ENCODE measurements at regions not wholly inside any gene's neighbourhood (a gene's known extent, or its start where the extent isn't known, plus 50 kb on each side); places are given as distances from the start of the nearest gene placed in this dataset.
"Not testable (repeated sequence)": the region's sequence is repeated elsewhere in the genome, so short reads cannot be mapped to it uniquely, and the experiment has no call there.

DNA sequence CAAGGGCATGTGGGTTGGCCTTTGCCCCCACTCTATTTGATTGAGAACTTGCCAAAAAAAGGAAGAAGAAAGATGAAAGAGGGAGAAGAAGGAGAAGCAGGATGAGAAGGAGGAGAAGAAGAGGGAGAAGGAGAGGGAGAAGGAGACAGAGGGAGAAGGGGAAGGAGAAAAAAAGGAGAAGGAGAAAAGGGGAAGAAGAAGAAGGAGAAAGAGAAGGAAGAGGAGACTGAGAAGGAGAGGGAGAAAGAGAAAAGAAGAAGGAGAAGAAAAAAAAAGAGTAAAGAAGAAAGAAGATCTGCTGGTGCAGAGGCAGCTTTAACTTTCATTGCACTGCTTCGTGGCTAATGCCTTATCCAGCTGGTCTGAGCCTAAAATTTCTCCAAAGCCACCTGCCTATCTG is 144.4 kb downstream of the ZNF22 start:
- not testable (repeated sequence) for H3K9ac ChIP-seq (ENCODE audit: low read depth, low read length, poor library complexity); H3K14ac ChIP-seq (ENCODE audit: low read length); H2AK5ac ChIP-seq (ENCODE audit: low read depth, low read length); H3K27me3 ChIP-seq (ENCODE audit: control insufficient read depth in 3 of 3, insufficient read depth in 3 of 3, low read depth in 1 of 3, low read length in 3 of 3); H3K4ac ChIP-seq (ENCODE audit: low read length); H3K9me3 ChIP-seq (replicated peaks in 1 of 2; ENCODE audit: control insufficient read depth in 2 of 2, insufficient read depth in 1 of 2, low read depth in 1 of 2, low read length in 2 of 2); H2BK15ac ChIP-seq (ENCODE audit: low read length); H2AFZ ChIP-seq (ENCODE audit: low read length); H3K18ac ChIP-seq (ENCODE audit: low read length); H3K4me3 ChIP-seq (ENCODE audit: low read length in 2 of 2); H3K36me3 ChIP-seq (replicated peaks in 1 of 2; ENCODE audit: control insufficient read depth in 2 of 2, insufficient read depth in 2 of 2, low read length in 2 of 2); H3K79me1 ChIP-seq (ENCODE audit: low read depth, low read length); H3K4me1 ChIP-seq (ENCODE audit: control insufficient read depth in 2 of 2, insufficient read depth in 1 of 2, low read depth in 1 of 2, low read length in 2 of 2); H4K8ac ChIP-seq (ENCODE audit: low read depth, low read length); H3K4me2 ChIP-seq (ENCODE audit: insufficient read depth, low read length, poor library complexity, severe bottlenecking); H3K27ac ChIP-seq (replicated peaks; ENCODE audit: low read length); H2BK5ac ChIP-seq (ENCODE audit: low read length); H4K91ac ChIP-seq (ENCODE audit: low read depth, low read length, poor library complexity); H2BK120ac ChIP-seq (ENCODE audit: low read depth, low read length); H2BK12ac ChIP-seq (ENCODE audit: low read length); H3K23ac ChIP-seq (ENCODE audit: low read depth, low read length, poor library complexity); DNase-seq (ENCODE audit: low spot score)
- no CpG with 5 or more reads among the region's 1 CpG for WGBS, 2 donors (ENCODE audit: extremely low coverage in 2 of 2, insufficient read length in 2 of 2, insufficient replicate concordance in 1 of 2)

DNA sequence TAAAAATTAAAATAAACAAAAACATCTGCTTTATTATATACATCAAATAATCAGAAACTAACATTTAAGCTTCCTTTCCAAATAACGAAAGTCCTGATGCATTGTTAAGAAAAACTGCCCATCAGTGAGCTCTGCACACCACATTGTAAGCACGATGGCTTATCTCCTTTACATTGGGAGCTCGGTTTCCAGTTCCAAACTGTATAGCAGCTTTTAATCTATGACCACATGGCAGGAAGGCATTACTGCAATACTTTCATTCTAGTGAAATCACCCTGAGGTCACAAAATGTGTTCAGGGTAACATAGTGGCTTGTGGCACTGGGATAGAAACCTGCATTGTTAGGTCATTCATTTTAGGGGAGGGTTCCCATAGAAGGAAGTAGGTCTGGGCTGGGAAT is 146.3 kb downstream of the ZNF22 start:
- no peak overlapping the region for H3K4me3 ChIP-seq (ENCODE audit: low read length in 2 of 2)
- H3K79me1 ChIP-seq (ENCODE audit: low read depth, low read length) = no peaks in the 10 kb centered on the region
- no peak overlapping the region for H2BK15ac ChIP-seq (ENCODE audit: low read length)
- H2BK120ac ChIP-seq (ENCODE audit: low read depth, low read length) = no peak overlapping the region
- H3K23ac ChIP-seq (ENCODE audit: low read depth, low read length, poor library complexity) = no peak overlapping the region
- no peak overlapping the region for H3K18ac ChIP-seq (ENCODE audit: low read length)
- no peak overlapping the region for H4K8ac ChIP-seq (ENCODE audit: low read depth, low read length)
- no peaks in the 10 kb centered on the region for H3K9me3 ChIP-seq (replicated peaks in 1 of 2; ENCODE audit: control insufficient read depth in 2 of 2, insufficient read depth in 1 of 2, low read depth in 1 of 2, low read length in 2 of 2)
- no peak overlapping the region for H4K91ac ChIP-seq (ENCODE audit: low read depth, low read length, poor library complexity)
- no peak overlapping the region for H2BK12ac ChIP-seq (ENCODE audit: low read length)
- no peak overlapping the region for H2BK5ac ChIP-seq (ENCODE audit: low read length)
- no peak overlapping the region for H2AK5ac ChIP-seq (ENCODE audit: low read depth, low read length)
- no peak overlapping the region for H3K4ac ChIP-seq (ENCODE audit: low read length)
- WGBS, 2 donors (ENCODE audit: extremely low coverage in 2 of 2, insufficient read length in 2 of 2, insufficient replicate concordance in 1 of 2) = no CpG with 5 or more reads among the region's 3 CpGs
- H3K4me1 ChIP-seq (ENCODE audit: control insufficient read depth in 2 of 2, insufficient read depth in 1 of 2, low read depth in 1 of 2, low read length in 2 of 2) = no peaks in the 10 kb centered on the region
- H3K14ac ChIP-seq (ENCODE audit: low read length) = no peak overlapping the region
- no peaks in the 10 kb centered on the region for H3K36me3 ChIP-seq (replicated peaks in 1 of 2; ENCODE audit: control insufficient read depth in 2 of 2, insufficient read depth in 2 of 2, low read length in 2 of 2)
- no peaks in the 10 kb centered on the region for H3K27me3 ChIP-seq (ENCODE audit: control insufficient read depth in 3 of 3, insufficient read depth in 3 of 3, low read depth in 1 of 3, low read length in 3 of 3)
- DNase-seq (ENCODE audit: low spot score) = no peak
- no peak overlapping the region for H3K27ac ChIP-seq (replicated peaks; ENCODE audit: low read length)
- no peak overlapping the region for H3K4me2 ChIP-seq (ENCODE audit: insufficient read depth, low read length, poor library complexity, severe bottlenecking)
- no peak overlapping the region for H3K9ac ChIP-seq (ENCODE audit: low read depth, low read length, poor library complexity)
- H2AFZ ChIP-seq (ENCODE audit: low read length) = no peak overlapping the region

DNA sequence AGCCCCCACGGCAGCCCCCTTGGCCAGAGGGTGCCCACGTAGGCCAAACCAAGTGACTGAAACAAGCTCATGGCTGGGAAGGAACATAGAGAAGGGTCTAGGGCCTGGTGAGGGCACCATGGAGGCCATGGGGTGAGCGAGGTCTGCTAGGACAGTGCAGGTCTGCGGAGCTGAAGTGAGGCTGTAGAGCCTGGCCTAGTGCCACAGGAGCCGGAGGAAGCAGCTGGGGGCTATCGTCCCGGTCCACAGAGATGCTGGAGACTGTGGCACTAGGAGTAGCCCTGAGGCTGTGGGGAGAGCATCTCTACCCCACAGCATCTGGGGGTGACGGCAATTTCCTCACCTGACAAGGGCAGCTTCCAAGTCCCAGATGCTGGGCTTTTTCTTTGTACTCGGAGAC is 150.3 kb downstream of the ZNF22 start:
- peaks cover 1% of the 10 kb centered on the region for H3K79me1 ChIP-seq (ENCODE audit: low read depth, low read length)
- H2AK5ac ChIP-seq (ENCODE audit: low read depth, low read length) = no peak overlapping the region
- no peak overlapping the region for H4K91ac ChIP-seq (ENCODE audit: low read depth, low read length, poor library complexity)
- no peaks in the 10 kb centered on the region for H3K36me3 ChIP-seq (replicated peaks in 1 of 2; ENCODE audit: control insufficient read depth in 2 of 2, insufficient read depth in 2 of 2, low read length in 2 of 2)
- no peak overlapping the region for H3K4ac ChIP-seq (ENCODE audit: low read length)
- no peak for DNase-seq (ENCODE audit: low spot score)
- no peak overlapping the region for H3K27ac ChIP-seq (replicated peaks; ENCODE audit: low read length)
- H3K23ac ChIP-seq (ENCODE audit: low read depth, low read length, poor library complexity) = peak overlapping the region; percentile 12
- H2BK120ac ChIP-seq (ENCODE audit: low read depth, low read length) = no peak overlapping the region
- H3K9me3 ChIP-seq (replicated peaks in 1 of 2; ENCODE audit: control insufficient read depth in 2 of 2, insufficient read depth in 1 of 2, low read depth in 1 of 2, low read length in 2 of 2) = no peaks in the 10 kb centered on the region
- no peak overlapping the region for H4K8ac ChIP-seq (ENCODE audit: low read depth, low read length)
- no peak overlapping the region for H2BK5ac ChIP-seq (ENCODE audit: low read length)
- H3K4me2 ChIP-seq (ENCODE audit: insufficient read depth, low read length, poor library complexity, severe bottlenecking) = no peak overlapping the region
- H2BK15ac ChIP-seq (ENCODE audit: low read length) = no peak overlapping the region
- H3K14ac ChIP-seq (ENCODE audit: low read length) = no peak overlapping the region
- no peak overlapping the region for H3K4me3 ChIP-seq (ENCODE audit: low read length in 2 of 2)
- no peak overlapping the region for H2BK12ac ChIP-seq (ENCODE audit: low read length)
- H3K27me3 ChIP-seq (ENCODE audit: control insufficient read depth in 3 of 3, insufficient read depth in 3 of 3, low read depth in 1 of 3, low read length in 3 of 3) = no peaks in the 10 kb centered on the region
- no peak overlapping the region for H3K9ac ChIP-seq (ENCODE audit: low read depth, low read length, poor library complexity)
- H3K4me1 ChIP-seq (ENCODE audit: control insufficient read depth in 2 of 2, insufficient read depth in 1 of 2, low read depth in 1 of 2, low read length in 2 of 2) = no peaks in the 10 kb centered on the region
- WGBS, 2 donors (ENCODE audit: extremely low coverage in 2 of 2, insufficient read length in 2 of 2, insufficient replicate concordance in 1 of 2) = no CpG with 5 or more reads among the region's 9 CpGs
- no peak overlapping the region for H2AFZ ChIP-seq (ENCODE audit: low read length)
- no peak overlapping the region for H3K18ac ChIP-seq (ENCODE audit: low read length)

DNA sequence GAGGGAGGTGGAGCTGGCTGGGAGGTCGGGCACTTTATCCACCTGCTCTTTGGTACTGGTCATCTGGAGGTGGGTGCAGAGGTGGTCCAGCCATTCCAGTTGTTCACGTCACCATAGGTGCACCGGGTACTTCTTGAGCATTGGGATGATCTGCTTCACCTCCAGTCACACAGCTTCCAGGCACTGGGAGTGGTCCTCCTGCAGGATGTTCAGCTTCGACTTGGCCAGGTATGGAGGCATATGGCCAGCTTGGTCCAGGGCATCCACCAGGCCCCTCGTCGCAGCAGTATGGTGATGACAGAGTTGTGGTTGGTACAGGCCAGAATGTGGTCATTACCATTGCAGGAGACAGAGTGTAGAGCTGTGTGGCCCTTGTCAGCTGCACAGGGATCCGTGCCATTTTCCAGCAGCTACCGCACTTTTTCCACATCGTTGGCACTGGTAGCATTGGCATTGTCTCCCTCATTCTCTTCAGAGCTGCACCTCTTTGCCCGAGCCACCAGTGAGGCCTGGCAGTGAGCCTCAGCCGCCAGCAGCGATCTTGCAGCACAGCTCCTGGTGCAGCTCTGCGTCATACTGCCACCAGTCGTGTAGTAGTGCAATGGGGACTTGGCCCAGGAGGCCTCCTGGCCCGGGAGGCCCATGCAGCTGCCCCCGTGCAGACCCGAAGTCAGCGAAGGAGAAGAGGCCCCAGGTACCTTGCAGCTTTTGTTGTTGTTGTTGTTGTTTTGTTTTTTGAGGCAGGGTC is 150.9 kb downstream of the ZNF22 start:
- no peak for DNase-seq (ENCODE audit: low spot score)
- Histone ChIP-seq H3K4me3 (ENCODE audit: low read length in 2 of 2) (no peak overlapping the region), H3K4me2 (ENCODE audit: insufficient read depth, low read length, poor library complexity, severe bottlenecking) (no peak overlapping the region), H3K27ac (replicated peaks; ENCODE audit: low read length) (no peak overlapping the region), H2BK120ac (ENCODE audit: low read depth, low read length) (no peak overlapping the region), H3K4me1 (ENCODE audit: control insufficient read depth in 2 of 2, insufficient read depth in 1 of 2, low read depth in 1 of 2, low read length in 2 of 2) (no peaks in the 10 kb centered on the region), H2BK5ac (ENCODE audit: low read length) (no peak overlapping the region), H3K36me3 (replicated peaks in 1 of 2; ENCODE audit: control insufficient read depth in 2 of 2, insufficient read depth in 2 of 2, low read length in 2 of 2) (no peaks in the 10 kb centered on the region), H3K9me3 (replicated peaks in 1 of 2; ENCODE audit: control insufficient read depth in 2 of 2, insufficient read depth in 1 of 2, low read depth in 1 of 2, low read length in 2 of 2) (no peaks in the 10 kb centered on the region), H2BK15ac (ENCODE audit: low read length) (no peak overlapping the region), H4K91ac (ENCODE audit: low read depth, low read length, poor library complexity) (peak overlapping the region; percentile 22), H4K8ac (ENCODE audit: low read depth, low read length) (no peak overlapping the region), H3K18ac (ENCODE audit: low read length) (peak overlapping the region; percentile 44), H2AK5ac (ENCODE audit: low read depth, low read length) (no peak overlapping the region), H3K4ac (ENCODE audit: low read length) (no peak overlapping the region), H3K14ac (ENCODE audit: low read length) (no peak overlapping the region), H3K79me1 (ENCODE audit: low read depth, low read length) (peaks cover 1% of the 10 kb centered on the region), H2BK12ac (ENCODE audit: low read length) (no peak overlapping the region), H3K9ac (ENCODE audit: low read depth, low read length, poor library complexity) (no peak overlapping the region), H2AFZ (ENCODE audit: low read length) (no peak overlapping the region), H3K27me3 (ENCODE audit: control insufficient read depth in 3 of 3, insufficient read depth in 3 of 3, low read depth in 1 of 3, low read length in 3 of 3) (no peaks in the 10 kb centered on the region), H3K23ac (ENCODE audit: low read depth, low read length, poor library complexity) (no peak overlapping the region)
- no CpG with 5 or more reads among the region's 18 CpGs for WGBS, 2 donors (ENCODE audit: extremely low coverage in 2 of 2, insufficient read length in 2 of 2, insufficient replicate concordance in 1 of 2)

All from neuronal stem cell (in vitro differentiated cells).